ENCODE measurements at regions not wholly inside any gene's neighbourhood (a gene's known extent, or its start where the extent isn't known, plus 50 kb on each side); places are given as distances from the start of the nearest gene placed in this dataset.
A peak's percentile ranks its signal among the peaks of the same experiment; 100 is the strongest.

- no peak for DNase-seq
These were observed 60.3 kb upstream of the SLC27A6 start for GRCh38 chr5:128904805-128905567.

GRCh38 chr5:128905568-128906110 is 59.6 kb upstream of the SLC27A6 start:
- peak in 1 of 2 experiments; percentile 3 for DNase-seq

GRCh38 chr5:128913551-128913950 is 51.7 kb upstream of the SLC27A6 start:
- no peak for DNase-seq
